Esophagus (tissue), 2 donors: ENCODE measurements at regions not wholly inside any gene's neighbourhood (a gene's known extent, or its start where the extent isn't known, plus 50 kb on each side); places are given as distances from the start of the nearest gene placed in this dataset.

Experiments
- H3K27ac ChIP-seq, 2 donors: one replicate each; pipeline ENCODE4 v1.5.1; 2013; ENCODE audit warnings: low read depth in 2 of 2, mild to moderate bottlenecking in 2 of 2, inconsistent platforms in 1 of 2, low read length in 1 of 2, moderate library complexity in 1 of 2
- H3K27me3 ChIP-seq, 2 donors: one replicate each; pipeline ENCODE4 v1.6.1; 2013; ENCODE audit warnings: low read length in 2 of 2, control low read depth in 1 of 2, mild to moderate bottlenecking in 1 of 2; ENCODE audit not compliant: insufficient read depth in 2 of 2, control insufficient read depth in 1 of 2
- H3K36me3 ChIP-seq, 2 donors: one replicate each; pipeline ENCODE4 v1.6.1; 2013; ENCODE audit warnings: low read length in 1 of 2; ENCODE audit not compliant: control insufficient read depth in 2 of 2, insufficient read depth in 2 of 2
- H3K4me1 ChIP-seq, 2 donors: one replicate each; pipeline ENCODE4 v1.6.1; 2013; ENCODE audit warnings: low read length in 1 of 2; ENCODE audit not compliant: control insufficient read depth in 2 of 2, insufficient read depth in 2 of 2
- H3K4me3 ChIP-seq, 2 donors: one replicate each; pipeline ENCODE4 v1.5.1; 2013; ENCODE audit warnings: low read length in 2 of 2, mild to moderate bottlenecking in 2 of 2, low read depth in 1 of 2, moderate library complexity in 1 of 2
- H3K9me3 ChIP-seq, 2 donors: one replicate each; pipeline ENCODE4 v1.6.1; 2013; ENCODE audit warnings: mild to moderate bottlenecking in 2 of 2, low read depth in 1 of 2, low read length in 1 of 2, moderate library complexity in 1 of 2; ENCODE audit not compliant: control insufficient read depth in 2 of 2, insufficient read depth in 1 of 2
- WGBS, 2 donors: extraction: QIAGEN DNeasy Blood & Tissue Kit; methylation state at CpG; one replicate each; pipeline ENCODE4 v1.1.7; 2013; 5-methylcytosine and 5-hydroxymethylcytosine counted together
- donor health status: healthy with polysubstance abuse.
- donor health status: Bipolar disorder and iron deficiency.

DNA sequence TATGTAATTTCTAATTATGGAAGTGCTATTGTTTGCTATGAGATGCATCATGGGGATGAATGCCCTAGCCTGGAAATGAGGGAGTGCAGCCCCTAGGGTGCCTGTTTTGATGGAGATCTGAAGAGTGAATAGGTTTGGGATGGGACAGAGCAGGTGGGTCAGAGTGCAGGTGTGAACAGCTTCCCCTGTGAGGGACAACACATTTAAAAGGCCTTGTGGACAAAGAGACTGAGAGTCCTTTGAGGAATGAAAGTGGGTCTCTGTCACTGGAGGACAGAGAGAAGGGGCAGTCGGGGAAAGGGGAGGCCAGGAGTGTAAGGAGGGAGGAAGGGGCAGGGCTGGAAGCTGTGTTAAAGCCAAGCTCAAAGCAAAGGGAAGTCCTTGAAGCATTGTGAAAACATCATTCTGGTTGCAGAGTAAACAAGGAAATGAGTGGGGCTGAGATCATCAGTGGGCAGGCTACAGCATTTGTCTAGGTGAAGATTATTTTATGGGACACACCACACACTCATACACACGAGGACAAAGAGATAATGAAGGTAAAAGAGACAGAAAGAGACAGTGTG, 877.6 kb downstream of the SLC4A3 start:
- Histone ChIP-seq H3K27me3 (no peaks in the 10 kb centered on the region), H3K4me3 (no peak overlapping the region), H3K36me3 (no peaks in the 10 kb centered on the region), H3K27ac (no peak overlapping the region), H3K4me1 (peaks cover 2% of the 10 kb centered on the region in 2 donors), H3K9me3 (no peaks in the 10 kb centered on the region)
- WGBS, 2 donors = 25 to 32% methylated on average over 2 of the region's 2 CpGs

- Histone ChIP-seq H3K36me3 (no peaks in the 10 kb centered on the region), H3K4me1 (peaks cover 2% of the 10 kb centered on the region in 2 donors), H3K27me3 (no peaks in the 10 kb centered on the region), H3K9me3 (no peaks in the 10 kb centered on the region), H3K27ac (no peak overlapping the region), H3K4me3 (no peak overlapping the region)
- 63 to 64% methylated on average over 3 of the region's 3 CpGs for WGBS, 2 donors
Measured at GRCh38 chr2:220506466-220506865, 879.0 kb downstream of the SLC4A3 start.

DNA sequence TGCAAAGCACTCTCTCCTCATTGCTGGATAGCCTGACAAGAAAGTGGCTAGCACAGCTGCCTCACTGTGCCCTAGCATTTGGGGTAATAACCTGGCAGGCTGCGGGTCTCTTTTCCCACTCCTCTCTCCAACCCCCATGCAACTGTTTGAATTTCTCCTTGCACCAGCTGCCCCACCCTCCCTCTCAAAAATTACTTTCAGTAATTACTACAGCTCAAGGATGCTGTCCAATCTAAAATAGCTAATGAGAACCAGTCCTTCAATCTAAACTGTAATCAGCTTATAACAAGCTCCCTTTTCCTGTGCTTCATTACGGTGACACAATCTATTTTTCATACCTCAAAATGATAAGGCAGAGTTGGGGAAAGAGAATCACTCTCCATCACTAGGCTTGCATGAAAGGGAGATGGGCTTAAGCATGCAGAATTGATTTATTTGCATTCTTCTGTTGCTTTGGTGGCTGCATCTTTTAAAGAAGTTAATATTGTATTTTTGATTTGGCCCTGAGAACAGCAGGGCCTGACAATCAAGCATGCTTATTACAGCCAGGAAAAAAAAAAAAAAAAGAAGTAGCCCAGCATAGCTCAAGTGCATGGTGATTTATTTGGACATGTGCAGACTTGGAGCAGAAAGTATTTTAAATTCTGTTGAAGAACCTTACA, 881.8 kb downstream of the SLC4A3 start:
- Histone ChIP-seq H3K27ac (no peak overlapping the region), H3K9me3 (no peaks in the 10 kb centered on the region), H3K27me3 (no peaks in the 10 kb centered on the region), H3K36me3 (no peaks in the 10 kb centered on the region), H3K4me1 (peaks cover 2% of the 10 kb centered on the region in 2 donors), H3K4me3 (no peak overlapping the region)
- 77 to 89% methylated on average over 2 of the region's 2 CpGs for WGBS, 2 donors

DNA sequence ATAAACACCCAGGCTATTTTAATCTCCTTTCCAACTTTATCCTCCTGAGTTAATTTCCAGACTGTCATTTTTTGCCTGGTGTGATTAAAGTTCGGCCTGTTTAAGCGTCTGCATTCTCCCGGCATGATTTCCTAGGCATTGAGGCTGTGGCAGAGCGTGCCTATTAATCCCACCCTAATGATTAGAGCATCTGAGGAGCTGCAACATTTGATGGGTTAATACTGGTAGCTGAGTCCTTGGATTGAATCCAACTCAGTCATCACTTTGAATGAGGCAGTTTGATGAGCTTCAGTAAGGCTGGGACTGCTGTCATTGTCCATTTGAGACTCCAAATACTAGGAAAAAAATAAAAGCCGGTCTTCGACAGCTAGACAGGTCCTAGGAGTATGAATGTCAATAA, 882.5 kb downstream of the SLC4A3 start:
- Histone ChIP-seq H3K4me3 (no peak overlapping the region), H3K36me3 (no peaks in the 10 kb centered on the region), H3K27ac (no peak overlapping the region), H3K27me3 (no peaks in the 10 kb centered on the region), H3K4me1 (peaks cover 2% of the 10 kb centered on the region in 2 donors), H3K9me3 (no peaks in the 10 kb centered on the region)
- 79 to 80% methylated on average over 6 of the region's 6 CpGs for WGBS, 2 donors

DNA sequence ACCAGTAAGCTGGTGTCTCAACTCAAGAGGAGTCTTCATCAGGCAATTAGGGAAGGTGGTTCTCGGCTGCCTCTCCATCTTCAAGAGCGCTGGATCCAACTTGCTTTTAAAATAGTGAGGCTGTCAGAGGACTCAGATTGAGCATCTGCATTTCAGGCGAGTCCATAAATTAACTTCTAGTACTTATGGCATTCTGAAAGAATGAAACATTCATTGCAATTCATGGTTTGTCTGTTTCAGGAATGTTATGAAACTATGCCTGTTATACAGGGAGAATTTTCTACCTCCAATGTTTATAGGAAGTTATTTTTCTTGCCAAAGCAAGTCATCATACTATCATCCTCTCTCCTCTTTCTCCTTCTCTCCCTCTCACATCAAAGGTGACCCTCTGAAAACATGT, 883.2 kb downstream of the SLC4A3 start:
- Histone ChIP-seq H3K9me3 (no peaks in the 10 kb centered on the region), H3K27ac (no peak overlapping the region), H3K4me3 (no peak overlapping the region), H3K27me3 (no peaks in the 10 kb centered on the region), H3K4me1 (peaks cover 0 to 2% of the 10 kb centered on the region in 2 donors), H3K36me3 (no peaks in the 10 kb centered on the region)
- WGBS, 2 donors = 94 to 95% methylated on average over 3 of the region's 3 CpGs

GRCh38 chr2:220512419-220512818, 885.0 kb downstream of the SLC4A3 start:
- Histone ChIP-seq H3K9me3 (no peaks in the 10 kb centered on the region), H3K4me1 (peaks cover 0 to 1% of the 10 kb centered on the region in 2 donors), H3K36me3 (no peaks in the 10 kb centered on the region), H3K27ac (no peak overlapping the region), H3K27me3 (no peaks in the 10 kb centered on the region), H3K4me3 (no peak overlapping the region)
- 31 to 44% methylated on average over 2 of the region's 2 CpGs for WGBS, 2 donors

DNA sequence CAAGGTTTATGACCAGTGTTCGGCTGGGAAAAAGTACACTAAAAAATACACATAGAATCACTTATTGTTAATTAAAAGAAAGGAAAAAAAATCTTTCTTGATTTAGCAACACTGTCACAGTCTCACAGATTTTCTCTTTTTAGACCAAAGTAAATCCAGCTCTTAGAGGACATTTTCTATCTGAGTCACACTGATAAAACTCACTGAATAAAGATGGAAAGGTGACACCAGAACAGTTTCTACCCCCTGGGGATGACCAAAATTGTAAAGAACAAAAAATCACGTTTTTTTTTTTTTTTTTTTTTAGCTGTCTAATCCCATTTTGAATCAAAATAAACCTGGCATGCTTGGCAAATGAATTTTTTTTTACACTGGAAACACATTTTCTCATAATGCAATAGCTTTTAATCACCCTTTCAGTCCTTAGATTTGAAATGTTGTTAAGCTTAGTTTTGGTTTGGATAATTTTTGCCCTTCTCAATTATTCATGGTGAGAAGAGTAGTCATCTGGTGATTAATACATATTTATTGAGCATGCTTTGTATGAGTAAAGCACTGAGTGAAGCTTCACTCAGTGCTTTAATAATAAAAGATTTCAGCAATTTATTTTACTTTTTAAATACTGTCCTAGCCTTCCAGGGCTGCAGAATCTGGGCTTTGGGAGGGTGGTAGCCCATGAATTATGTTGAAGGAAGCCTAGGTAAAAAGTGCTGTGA, 886.3 kb downstream of the SLC4A3 start:
- Histone ChIP-seq H3K27ac (no peak overlapping the region), H3K4me3 (no peak overlapping the region), H3K36me3 (no peaks in the 10 kb centered on the region), H3K9me3 (no peaks in the 10 kb centered on the region), H3K27me3 (no peaks in the 10 kb centered on the region), H3K4me1 (no peaks in the 10 kb centered on the region)
- 43 to 46% methylated on average over 2 of the region's 2 CpGs for WGBS, 2 donors

DNA sequence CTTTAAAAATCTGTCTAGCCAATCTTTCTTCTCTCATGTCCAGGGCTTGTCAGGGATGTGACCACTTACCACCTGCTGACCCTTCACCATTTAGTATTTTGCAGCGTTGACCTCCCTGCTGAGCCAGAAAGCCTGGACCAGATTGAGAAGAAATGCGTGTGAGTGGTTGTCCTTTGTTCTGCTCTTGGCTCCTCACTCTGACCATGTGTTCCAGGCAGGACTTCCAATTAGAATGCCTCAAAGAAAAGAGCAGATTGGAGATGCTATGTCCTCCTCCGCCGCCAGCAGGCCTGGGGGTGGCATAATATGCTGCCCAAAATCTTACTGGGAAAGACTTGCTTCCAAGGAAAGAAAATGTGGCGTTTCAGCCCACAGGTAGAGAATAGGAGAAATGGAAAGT, 894.1 kb downstream of the SLC4A3 start:
- no peak overlapping the region for H3K27ac ChIP-seq
- H3K27me3 ChIP-seq = no peaks in the 10 kb centered on the region
- no peak overlapping the region for H3K4me3 ChIP-seq
- H3K36me3 ChIP-seq = no peaks in the 10 kb centered on the region
- WGBS, 2 donors = 84 to 86% methylated on average over 5 of the region's 5 CpGs
- H3K4me1 ChIP-seq = no peaks in the 10 kb centered on the region
- H3K9me3 ChIP-seq = peaks cover 0 to 3% of the 10 kb centered on the region in 2 donors

GRCh38 chr2:220528180-220528675, 900.8 kb downstream of the SLC4A3 start:
- no peaks in the 10 kb centered on the region for H3K36me3 ChIP-seq
- H3K4me1 ChIP-seq = no peaks in the 10 kb centered on the region
- no peaks in the 10 kb centered on the region for H3K27me3 ChIP-seq
- 62 to 67% methylated on average over 3 of the region's 3 CpGs for WGBS, 2 donors
- no peak overlapping the region for H3K4me3 ChIP-seq
- H3K9me3 ChIP-seq = no peaks in the 10 kb centered on the region
- H3K27ac ChIP-seq = no peak overlapping the region
